ENCODE measurements at regions not wholly inside any gene's neighbourhood (a gene's known extent, or its start where the extent isn't known, plus 50 kb on each side); places are given as distances from the start of the nearest gene placed in this dataset.

- TF ChIP-seq CTCF (IDR thresholded peaks at IDR 0.05) (no peak), EP300 (IDR thresholded peaks at IDR 0.05; ENCODE audit: low read depth) (no peak), POLR2AphosphoS5 (IDR thresholded peaks at IDR 0.05) (no peak)
These were observed 1516.3 kb upstream of the MIR17HG start for GRCh38 chr13:89831157-89831556.
